AG09319 (cell line): ENCODE measurements at regions not wholly inside any gene's neighbourhood (a gene's known extent, or its start where the extent isn't known, plus 50 kb on each side); places are given as distances from the start of the nearest gene placed in this dataset.

Experiments
- DNase-seq: peaks from one replicate; pipeline ENCODE4 v3.0.0-alpha.2; 2010; ENCODE audit warnings: low read depth; ENCODE audit errors: extremely low read depth
- TF ChIP-seq, protein P1 (sequence below): IDR thresholded peaks from 2 replicates; pipeline ENCODE4 v1.5.1; 2011; ENCODE audit warnings: low read depth, mild to moderate bottlenecking, inconsistent platforms, low read length, moderate library complexity

- DNase-seq: no peak
These were observed 74.2 kb upstream of the IGLL5 start for GRCh38 chr22:22813126-22814075.

GRCh38 chr22:22814666-22815396 is 72.8 kb upstream of the IGLL5 start:
- DNase-seq: no peak
- TF ChIP-seq, protein P1, sequence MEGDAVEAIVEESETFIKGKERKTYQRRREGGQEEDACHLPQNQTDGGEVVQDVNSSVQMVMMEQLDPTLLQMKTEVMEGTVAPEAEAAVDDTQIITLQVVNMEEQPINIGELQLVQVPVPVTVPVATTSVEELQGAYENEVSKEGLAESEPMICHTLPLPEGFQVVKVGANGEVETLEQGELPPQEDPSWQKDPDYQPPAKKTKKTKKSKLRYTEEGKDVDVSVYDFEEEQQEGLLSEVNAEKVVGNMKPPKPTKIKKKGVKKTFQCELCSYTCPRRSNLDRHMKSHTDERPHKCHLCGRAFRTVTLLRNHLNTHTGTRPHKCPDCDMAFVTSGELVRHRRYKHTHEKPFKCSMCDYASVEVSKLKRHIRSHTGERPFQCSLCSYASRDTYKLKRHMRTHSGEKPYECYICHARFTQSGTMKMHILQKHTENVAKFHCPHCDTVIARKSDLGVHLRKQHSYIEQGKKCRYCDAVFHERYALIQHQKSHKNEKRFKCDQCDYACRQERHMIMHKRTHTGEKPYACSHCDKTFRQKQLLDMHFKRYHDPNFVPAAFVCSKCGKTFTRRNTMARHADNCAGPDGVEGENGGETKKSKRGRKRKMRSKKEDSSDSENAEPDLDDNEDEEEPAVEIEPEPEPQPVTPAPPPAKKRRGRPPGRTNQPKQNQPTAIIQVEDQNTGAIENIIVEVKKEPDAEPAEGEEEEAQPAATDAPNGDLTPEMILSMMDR: no peak

More at GRCh38 chr22:22813126-22814075, 74.2 kb upstream of the IGLL5 start:
- TF ChIP-seq, protein P1: no peak

GRCh38 chr22:22815397-22816170 is 72.0 kb upstream of the IGLL5 start:
- no peak for DNase-seq
- TF ChIP-seq, protein P1: no peak

DNA sequence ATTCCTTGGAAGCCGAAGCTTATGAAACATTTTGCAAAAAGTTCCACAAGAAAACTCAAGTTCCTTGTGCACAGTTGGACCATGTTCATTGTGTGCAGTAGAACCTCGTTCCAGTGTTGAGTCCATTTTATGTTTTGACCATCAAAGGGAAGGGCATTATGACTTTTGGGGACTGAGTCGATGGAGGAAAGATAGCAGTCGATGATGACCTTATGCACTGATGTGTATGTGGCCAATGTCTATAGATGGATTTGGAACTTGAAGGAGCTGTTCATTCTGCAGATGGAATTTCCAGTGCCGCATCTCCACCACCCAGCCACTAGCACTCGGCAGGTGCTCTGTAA is 71.5 kb upstream of the IGLL5 start:
- DNase-seq: no peak

DNA sequence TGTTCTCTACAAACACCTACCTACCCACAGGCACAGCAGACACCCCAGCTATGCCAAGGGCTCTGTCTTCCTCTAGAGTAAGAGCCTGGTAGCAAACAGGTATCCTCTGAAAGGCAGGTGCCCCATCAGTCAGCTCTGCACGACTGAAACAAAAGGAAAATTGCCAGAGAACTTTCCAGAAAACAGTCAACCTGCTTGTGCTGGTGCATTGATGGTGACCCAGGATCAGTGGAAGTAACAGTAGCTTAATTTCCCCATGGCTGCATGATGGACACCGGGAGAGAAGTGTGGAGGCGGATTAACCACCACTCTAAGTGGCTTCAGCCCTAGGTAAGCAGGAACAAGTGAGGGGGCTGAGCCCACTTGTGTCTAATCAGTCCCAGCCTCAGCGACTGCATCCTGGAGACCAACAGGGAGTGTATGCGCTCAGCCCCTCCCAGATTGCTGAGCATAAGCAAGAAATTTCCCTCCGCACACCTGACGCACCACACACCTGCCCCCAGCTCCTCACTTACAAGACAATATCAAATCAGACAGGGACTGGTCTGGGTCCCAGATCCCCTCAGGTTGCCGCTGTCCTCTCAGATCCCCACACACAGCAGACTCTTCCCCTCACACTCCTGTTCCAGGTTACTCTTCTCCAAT is 70.7 kb upstream of the IGLL5 start:
- no peak for DNase-seq
- TF ChIP-seq, protein P1: no peak

More for the DNA sequence above, 71.5 kb upstream of the IGLL5 start:
- TF ChIP-seq, protein P1: no peak

- DNase-seq: no peak
- TF ChIP-seq, protein P1: no peak
These were observed 70.0 kb upstream of the IGLL5 start for GRCh38 chr22:22817468-22818201.
